RCC 7860 (cell line): ENCODE measurements at regions not wholly inside any gene's neighbourhood (a gene's known extent, or its start where the extent isn't known, plus 50 kb on each side); places are given as distances from the start of the nearest gene placed in this dataset.

Experiments used
- DNase-seq: peaks from one replicate; pipeline ENCODE4 v3.0.0-alpha.2; 2015; ENCODE audit warnings: low spot score
- FAIRE-seq: peaks from 2 replicates; lab custom pipeline; 2012; peaks lifted over from hg19 to GRCh38; lab: Jason Lieb, UNC

DNA sequence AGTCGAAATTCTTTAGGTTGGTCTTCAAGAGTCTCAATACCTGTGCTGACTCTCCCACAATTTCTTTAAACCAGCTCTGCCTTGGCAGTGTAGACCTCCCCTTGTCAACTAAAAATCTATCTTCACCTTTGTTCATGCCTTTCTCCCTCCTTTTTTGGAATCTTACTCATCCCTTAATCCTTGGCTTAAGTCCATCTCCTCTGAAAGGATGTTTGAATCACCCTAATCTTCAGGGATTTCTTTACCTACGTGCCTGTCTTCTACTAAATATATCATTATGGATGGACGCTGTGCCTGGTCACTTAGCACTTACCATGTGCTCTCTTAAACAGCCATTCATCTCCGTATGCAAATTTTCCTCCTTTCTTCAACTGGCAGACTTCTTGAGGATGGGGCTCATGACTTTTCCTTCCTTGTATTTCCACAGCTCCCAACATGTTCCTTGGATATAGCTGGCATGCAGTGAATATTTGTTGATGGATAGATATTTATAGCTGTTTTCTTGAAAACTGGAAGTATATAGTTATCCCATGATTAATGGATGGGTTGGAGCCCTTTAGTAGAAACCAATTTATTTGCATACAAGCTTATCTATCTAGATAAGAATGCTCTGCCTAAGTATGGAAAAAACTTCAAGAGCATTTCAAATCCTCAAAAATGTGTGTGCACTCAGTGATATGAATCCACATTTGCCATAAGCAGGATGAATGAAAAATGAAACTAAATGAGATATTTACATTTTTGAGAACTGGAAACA lies 166.6 kb downstream of the SPRY1 start:
- no peak for DNase-seq
- no peak for FAIRE-seq

DNA sequence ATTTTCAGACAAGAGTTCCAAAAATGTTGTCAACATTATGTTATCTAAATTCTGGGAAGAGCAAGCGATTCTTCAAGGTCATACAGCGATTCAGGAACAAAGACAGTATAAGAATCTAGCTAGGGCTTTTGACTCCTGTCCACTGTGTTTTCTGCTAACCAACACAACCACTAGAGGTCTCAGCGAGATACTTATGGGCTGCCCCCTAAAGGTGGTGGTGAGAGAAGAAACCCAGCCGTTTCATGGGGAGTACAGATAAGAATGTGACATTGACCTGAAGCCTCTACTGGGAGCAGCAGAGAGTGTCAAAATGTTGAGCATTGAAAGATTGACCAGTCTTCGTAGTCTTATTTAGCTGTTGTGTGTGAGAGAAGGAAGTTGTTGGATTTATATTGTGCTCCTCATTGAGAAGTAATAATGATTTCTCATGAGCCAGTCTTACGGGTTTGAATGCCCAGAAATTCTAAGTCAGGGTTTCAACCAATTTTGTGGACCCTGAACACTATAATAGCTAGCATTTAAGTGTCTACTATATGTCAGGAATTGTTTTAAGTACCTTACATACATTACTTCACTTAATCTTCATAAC lies 168.3 kb downstream of the SPRY1 start:
- FAIRE-seq (peak; percentile 35), DNase-seq (peak; percentile 45)

GRCh38 chr4:123568936-123569335 lies 172.3 kb downstream of the SPRY1 start:
- no peak for FAIRE-seq

GRCh38 chr4:123569541-123569940 lies 172.9 kb downstream of the SPRY1 start:
- FAIRE-seq (no peak), DNase-seq (no peak)

More at GRCh38 chr4:123568936-123569335, 172.3 kb downstream of the SPRY1 start:
- DNase-seq: no peak

DNA sequence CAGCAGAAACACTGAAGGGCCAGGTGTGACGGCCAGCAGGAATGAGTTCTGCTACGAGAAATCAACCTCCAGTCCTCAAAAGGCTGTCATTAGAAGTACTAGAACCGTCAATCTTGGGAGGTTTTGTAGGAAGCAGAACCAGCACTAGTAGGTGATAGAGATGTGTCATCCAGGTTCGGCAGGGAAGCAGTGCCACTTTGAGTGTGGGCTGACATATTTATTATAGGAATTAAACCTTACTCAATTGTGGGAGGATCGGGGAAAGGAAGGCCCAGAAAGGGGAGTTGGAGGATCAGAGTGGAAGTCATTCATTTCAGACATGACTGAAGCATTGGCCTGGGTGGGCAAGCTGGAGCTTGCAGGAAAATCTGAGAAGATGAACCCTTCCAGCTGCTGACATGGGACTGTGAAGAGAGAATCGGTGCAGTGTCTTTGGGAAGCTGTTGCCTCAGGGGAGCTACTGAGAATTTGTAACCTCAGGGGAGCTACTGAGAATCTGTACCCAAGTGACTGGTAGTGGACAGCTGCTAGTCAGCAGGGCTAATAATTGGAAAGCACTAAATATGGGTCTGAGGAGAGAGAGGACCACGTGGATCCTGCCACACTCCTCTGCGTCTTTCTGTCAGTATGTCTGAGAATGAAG lies 177.4 kb downstream of the SPRY1 start:
- FAIRE-seq: no peak
- no peak for DNase-seq

GRCh38 chr4:123575291-123575690 lies 178.7 kb downstream of the SPRY1 start:
- no peak for DNase-seq
- FAIRE-seq: no peak

DNA sequence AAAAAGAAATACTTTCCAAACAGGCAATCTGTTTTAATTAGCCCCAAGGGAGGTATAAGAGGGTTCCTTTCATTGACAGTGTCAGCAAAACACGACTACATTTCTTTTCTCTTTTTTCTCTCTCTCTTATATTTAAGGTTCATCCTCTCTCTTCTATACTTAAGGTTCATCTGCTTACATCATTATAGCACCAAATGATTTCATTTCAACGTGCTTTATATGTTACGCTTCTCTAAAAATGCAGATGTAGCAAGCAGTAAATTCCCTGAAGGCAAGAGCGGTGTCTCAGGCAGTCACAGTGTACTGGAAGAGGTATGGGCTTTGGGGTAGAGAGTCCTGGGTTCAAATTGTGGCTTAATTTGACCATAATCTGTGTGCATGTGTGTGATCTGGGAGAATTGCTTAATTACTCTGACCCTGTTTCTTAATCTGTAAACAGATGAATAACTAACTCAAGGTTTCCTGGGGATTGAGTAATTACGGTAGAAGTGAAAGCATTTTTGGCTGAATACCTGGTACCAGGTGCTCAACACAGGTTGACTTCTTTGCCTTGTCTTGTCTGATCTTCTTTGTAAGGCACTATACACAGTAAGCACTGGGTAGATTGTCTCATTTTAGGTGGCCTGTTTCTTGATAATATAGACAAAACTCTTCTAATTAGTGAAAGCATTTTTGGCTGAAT lies 180.8 kb downstream of the SPRY1 start:
- DNase-seq (no peak), FAIRE-seq (no peak)

- no peak for FAIRE-seq
- DNase-seq: no peak
Observed at GRCh38 chr4:123578276-123579029, 181.9 kb downstream of the SPRY1 start.

DNA sequence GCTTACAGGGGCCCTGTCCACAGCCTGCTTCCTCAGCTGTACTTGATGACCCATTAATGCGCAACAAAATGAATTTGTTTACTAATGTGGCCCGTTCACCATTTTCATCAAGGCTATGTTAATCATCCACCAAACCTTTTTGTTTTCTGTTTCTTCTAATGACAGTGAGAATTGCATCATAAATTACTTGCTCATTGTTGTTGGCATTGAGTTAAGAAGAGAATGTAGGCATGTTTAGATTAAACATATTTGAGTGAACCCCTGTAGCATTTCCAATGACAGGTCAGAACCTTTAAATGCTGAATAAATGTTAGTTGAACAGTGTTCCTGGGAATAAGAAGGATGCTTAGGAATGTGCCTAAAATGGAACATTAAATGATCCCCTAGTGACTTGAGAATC lies 183.4 kb downstream of the SPRY1 start:
- DNase-seq (no peak), FAIRE-seq (no peak)

GRCh38 chr4:123580981-123581664 lies 184.5 kb downstream of the SPRY1 start:
- FAIRE-seq: no peak
- no peak for DNase-seq

GRCh38 chr4:123581802-123582201 lies 185.2 kb downstream of the SPRY1 start:
- DNase-seq (no peak), FAIRE-seq (no peak)

- DNase-seq (no peak), FAIRE-seq (no peak)
Observed at GRCh38 chr4:123583043-123583442, 186.4 kb downstream of the SPRY1 start.

- no peak for DNase-seq
- FAIRE-seq: no peak
Observed at GRCh38 chr4:123585111-123585510, 188.5 kb downstream of the SPRY1 start.

- DNase-seq (no peak), FAIRE-seq (no peak)
Observed at GRCh38 chr4:123587983-123588494, 191.4 kb downstream of the SPRY1 start.

DNA sequence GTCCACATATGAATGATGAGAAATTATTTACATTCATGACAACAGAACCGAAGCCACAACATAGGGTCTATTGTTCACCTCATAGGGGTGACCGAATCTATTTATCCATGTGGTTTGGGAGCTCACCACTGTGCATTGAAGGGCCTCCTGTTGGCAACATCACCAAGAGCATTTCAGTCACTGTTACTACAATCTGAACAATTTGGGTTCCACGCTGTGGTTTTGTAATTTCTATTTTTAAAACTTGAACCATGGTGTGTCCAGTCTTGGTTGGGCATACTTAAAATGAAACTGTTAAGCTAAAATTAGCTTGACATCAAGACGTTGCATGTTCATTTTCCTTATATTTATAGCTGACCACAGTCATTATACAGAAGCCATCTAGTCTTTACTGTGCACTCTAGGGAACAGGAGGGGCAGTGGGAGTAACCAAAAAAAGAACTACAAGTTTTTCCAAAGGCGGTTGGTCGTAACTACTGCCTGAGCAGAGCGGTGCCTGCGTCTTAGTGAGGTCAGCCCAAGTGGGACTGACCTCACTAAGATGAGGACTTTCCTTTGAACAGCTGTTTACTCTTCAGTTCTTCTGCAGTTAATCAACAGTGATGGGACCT lies 192.1 kb downstream of the SPRY1 start:
- DNase-seq: no peak
- no peak for FAIRE-seq

GRCh38 chr4:123589301-123589700 lies 192.7 kb downstream of the SPRY1 start:
- no peak for FAIRE-seq
- no peak for DNase-seq

- no peak for FAIRE-seq
- DNase-seq: no peak
Observed at GRCh38 chr4:123591875-123592274, 195.3 kb downstream of the SPRY1 start.

GRCh38 chr4:123593655-123594054 lies 197.1 kb downstream of the SPRY1 start:
- no peak for FAIRE-seq
- DNase-seq: no peak

GRCh38 chr4:123596805-123597204 lies 200.2 kb downstream of the SPRY1 start:
- FAIRE-seq: no peak
- no peak for DNase-seq

DNA sequence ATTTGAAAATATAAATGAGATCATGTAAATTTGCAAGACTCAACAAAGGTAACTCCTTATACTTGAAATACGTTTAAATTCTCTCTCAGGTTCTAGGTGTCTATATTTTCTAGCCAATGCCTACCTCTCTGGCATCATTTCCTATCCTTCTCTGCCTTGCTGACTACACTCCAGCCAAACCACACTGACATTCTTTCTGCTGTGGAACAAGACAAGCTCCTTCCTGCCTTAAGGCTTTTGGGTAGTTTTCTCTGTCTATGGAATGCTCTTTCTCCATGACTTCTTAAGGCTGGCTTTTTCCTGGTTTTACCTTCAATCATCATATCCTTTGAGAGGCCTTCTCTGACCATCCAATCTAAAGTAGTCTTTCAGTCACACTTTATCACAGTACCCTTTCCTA lies 201.0 kb downstream of the SPRY1 start:
- FAIRE-seq: no peak
- DNase-seq: no peak
